ENCODE measurements at regions not wholly inside any gene's neighbourhood (a gene's known extent, or its start where the extent isn't known, plus 50 kb on each side); places are given as distances from the start of the nearest gene placed in this dataset.

DNA sequence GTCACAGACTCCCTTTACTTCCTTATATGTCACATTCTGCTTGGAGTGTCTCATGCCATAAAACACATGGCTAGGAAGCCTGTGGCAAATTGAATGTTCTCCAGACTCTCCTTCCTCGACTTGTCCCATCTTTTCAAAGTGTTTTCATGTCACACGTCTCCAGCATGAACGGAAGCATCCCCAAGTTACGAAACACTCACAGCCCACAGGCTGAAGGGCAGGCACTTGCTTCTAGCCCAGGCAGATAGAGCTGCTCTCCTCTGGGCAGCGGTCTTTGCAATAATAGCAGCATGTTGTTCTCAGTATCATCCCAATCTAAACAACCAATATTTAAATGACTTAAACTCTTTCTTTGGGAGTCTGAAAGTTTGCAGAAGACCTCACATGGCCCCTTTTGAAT, 85.3 kb upstream of the ADAMTS9 start:
- DNase-seq (ENCODE audit: extremely low spot score), result no peak
- H3K27me3 ChIP-seq, result no peaks in the 10 kb centered on the region
- 74% methylated on average over 5 of the region's 5 CpGs for WGBS
- H3K4me1 ChIP-seq, result peaks cover 0 to 11% (median 7%) of the 10 kb centered on the region in 4 donors
- intact Hi-C loops (cut with DNase I), result no loop called here
- no peak overlapping the region for H3K4me3 ChIP-seq
- TF ChIP-seq, protein P1, sequence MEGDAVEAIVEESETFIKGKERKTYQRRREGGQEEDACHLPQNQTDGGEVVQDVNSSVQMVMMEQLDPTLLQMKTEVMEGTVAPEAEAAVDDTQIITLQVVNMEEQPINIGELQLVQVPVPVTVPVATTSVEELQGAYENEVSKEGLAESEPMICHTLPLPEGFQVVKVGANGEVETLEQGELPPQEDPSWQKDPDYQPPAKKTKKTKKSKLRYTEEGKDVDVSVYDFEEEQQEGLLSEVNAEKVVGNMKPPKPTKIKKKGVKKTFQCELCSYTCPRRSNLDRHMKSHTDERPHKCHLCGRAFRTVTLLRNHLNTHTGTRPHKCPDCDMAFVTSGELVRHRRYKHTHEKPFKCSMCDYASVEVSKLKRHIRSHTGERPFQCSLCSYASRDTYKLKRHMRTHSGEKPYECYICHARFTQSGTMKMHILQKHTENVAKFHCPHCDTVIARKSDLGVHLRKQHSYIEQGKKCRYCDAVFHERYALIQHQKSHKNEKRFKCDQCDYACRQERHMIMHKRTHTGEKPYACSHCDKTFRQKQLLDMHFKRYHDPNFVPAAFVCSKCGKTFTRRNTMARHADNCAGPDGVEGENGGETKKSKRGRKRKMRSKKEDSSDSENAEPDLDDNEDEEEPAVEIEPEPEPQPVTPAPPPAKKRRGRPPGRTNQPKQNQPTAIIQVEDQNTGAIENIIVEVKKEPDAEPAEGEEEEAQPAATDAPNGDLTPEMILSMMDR (IDR thresholded peaks at IDR 0.05), result no peak
- TF ChIP-seq POLR2A (IDR thresholded peaks at IDR 0.05; ENCODE audit: low read depth) (no peak), EP300 (IDR thresholded peaks at IDR 0.05) (no peak), POLR2AphosphoS5 (IDR thresholded peaks at IDR 0.05) (no peak)
- peaks cover 0 to 6% (median 0%) of the 10 kb centered on the region in 4 donors for H3K36me3 ChIP-seq
- no peak overlapping the region for H3K27ac ChIP-seq (replicated peaks in 1 of 4)
- H3K9me3 ChIP-seq, result no peaks in the 10 kb centered on the region

DNA sequence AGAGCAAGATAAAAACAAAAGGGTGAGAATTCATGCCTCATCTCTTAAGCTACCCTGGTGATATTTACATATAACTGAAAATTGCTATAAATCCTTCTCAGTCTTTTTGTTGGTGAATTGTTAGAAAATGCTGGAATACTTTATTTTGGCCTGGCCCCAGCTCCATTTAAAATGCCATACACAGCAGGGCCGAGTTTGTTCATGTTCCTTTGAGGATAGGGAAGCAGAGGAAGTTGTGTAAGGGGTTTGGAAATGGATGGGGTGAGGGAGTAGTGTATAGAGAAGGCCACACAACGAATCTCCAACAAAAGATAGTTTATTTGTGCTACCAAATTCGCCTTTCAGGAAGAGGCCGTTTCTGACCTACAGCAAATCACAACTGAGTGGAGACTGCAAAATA, 78.6 kb upstream of the ADAMTS9 start:
- H3K9me3 ChIP-seq, result no peaks in the 10 kb centered on the region
- TF ChIP-seq POLR2AphosphoS5 (IDR thresholded peaks at IDR 0.05), result no peak
- TF ChIP-seq EP300 (IDR thresholded peaks at IDR 0.05), result no peak
- TF ChIP-seq POLR2A (IDR thresholded peaks at IDR 0.05; ENCODE audit: low read depth), result no peak
- TF ChIP-seq, protein P1 (IDR thresholded peaks at IDR 0.05), result no peak
- DNase-seq (ENCODE audit: extremely low spot score), result no peak
- no peaks in the 10 kb centered on the region for H3K27me3 ChIP-seq
- no peak overlapping the region for H3K4me3 ChIP-seq
- no peak overlapping the region for H3K27ac ChIP-seq (replicated peaks in 1 of 4)
- no peaks in the 10 kb centered on the region for H3K36me3 ChIP-seq
- 70% methylated on average over 4 of the region's 4 CpGs for WGBS
- intact Hi-C loops (cut with DNase I), result no loop called here
- H3K4me1 ChIP-seq, result peaks cover 8 to 37% (median 29%) of the 10 kb centered on the region in 4 donors

DNA sequence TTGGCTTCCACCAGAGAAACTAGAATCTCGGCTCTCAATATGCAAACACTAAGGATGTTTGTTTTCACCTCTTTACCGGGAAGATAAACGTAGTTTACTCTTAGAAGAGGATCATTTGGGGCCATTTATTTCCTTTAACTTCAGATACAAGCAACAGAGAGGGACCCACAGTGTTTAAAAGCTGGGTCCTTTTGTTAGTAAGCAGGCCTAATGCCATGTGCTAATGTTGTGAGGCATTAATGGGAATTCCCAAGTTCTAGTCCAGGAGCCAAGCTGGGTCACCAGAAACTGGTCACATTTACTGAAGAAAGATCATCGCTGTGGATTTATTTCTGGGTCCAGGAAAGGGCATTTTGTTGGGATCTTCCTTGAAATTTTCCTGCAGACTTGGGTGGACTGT, 78.1 kb upstream of the ADAMTS9 start:
- H3K4me1 ChIP-seq, result peaks cover 10 to 42% (median 34%) of the 10 kb centered on the region in 4 donors
- DNase-seq (ENCODE audit: extremely low spot score), result no peak
- H3K9me3 ChIP-seq, result no peaks in the 10 kb centered on the region
- H3K4me3 ChIP-seq, result no peak overlapping the region
- H3K36me3 ChIP-seq, result no peaks in the 10 kb centered on the region
- intact Hi-C loops (cut with DNase I), result no loop called here
- no peak for TF ChIP-seq POLR2AphosphoS5 (IDR thresholded peaks at IDR 0.05)
- TF ChIP-seq POLR2A (IDR thresholded peaks at IDR 0.05; ENCODE audit: low read depth), result no peak
- TF ChIP-seq, protein P1 (IDR thresholded peaks at IDR 0.05), result no peak
- no peak for TF ChIP-seq EP300 (IDR thresholded peaks at IDR 0.05)
- no peaks in the 10 kb centered on the region for H3K27me3 ChIP-seq
- no peak overlapping the region for H3K27ac ChIP-seq (replicated peaks in 1 of 4)
- 82% methylated on average over 4 of the region's 4 CpGs for WGBS

DNA sequence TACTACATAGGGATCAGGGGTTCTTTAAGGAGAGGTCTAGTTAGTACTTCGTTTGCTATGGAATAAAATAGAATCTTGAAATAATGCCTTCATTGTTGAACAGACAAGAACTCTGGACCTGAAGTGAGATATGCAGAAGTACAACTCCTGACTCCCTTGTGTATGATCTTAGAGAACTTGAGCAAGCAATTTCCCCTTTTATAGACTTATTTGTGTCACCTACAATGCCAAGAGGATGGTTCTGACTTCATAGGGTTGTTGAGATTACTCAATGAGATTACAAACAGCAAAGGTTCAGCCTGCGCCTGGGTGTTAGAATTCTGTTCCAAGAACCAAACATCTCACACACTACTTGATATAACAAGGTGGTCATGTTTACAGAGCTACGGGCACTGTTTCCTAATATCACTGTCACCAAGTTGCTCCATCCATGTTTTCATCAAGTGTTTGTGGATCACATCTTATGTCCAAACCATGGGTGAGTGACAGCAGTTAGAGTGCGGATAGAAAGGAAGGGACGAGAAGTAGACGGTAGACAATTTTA, 76.7 kb upstream of the ADAMTS9 start:
- intact Hi-C loops (cut with DNase I), result no loop called here
- Histone ChIP-seq H3K4me3 (no peak overlapping the region), H3K4me1 (peaks cover 22 to 55% (median 47%) of the 10 kb centered on the region in 4 donors), H3K36me3 (no peaks in the 10 kb centered on the region), H3K27ac (replicated peaks in 1 of 4) (no peak overlapping the region), H3K9me3 (no peaks in the 10 kb centered on the region), H3K27me3 (no peaks in the 10 kb centered on the region)
- WGBS, result 80% methylated on average over 6 of the region's 6 CpGs
- no peak for DNase-seq (ENCODE audit: extremely low spot score)
- TF ChIP-seq POLR2A (IDR thresholded peaks at IDR 0.05; ENCODE audit: low read depth), result no peak
- no peak for TF ChIP-seq EP300 (IDR thresholded peaks at IDR 0.05)
- TF ChIP-seq POLR2AphosphoS5 (IDR thresholded peaks at IDR 0.05), result no peak
- TF ChIP-seq, protein P1 (IDR thresholded peaks at IDR 0.05), result no peak

DNA sequence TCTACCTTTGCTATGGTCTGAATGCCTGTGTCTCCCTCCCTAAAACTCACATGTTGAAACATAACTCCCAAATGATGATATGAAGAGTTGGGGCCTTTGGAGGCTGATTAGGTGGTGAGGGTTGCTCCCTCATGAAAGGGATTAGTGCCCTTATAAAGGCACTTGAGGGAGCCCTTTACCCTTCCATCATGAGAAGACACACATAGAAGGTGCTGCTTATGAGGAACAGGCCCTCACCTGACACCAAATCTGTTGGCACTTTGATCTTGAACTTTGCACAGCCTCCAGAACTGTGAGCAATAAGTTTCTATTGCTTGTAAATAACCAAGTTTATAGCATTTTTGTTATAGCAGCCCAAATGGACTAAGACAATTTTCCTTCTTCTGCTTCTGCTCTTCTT, 76.2 kb upstream of the ADAMTS9 start:
- intact Hi-C loops (cut with DNase I), result no loop called here
- Histone ChIP-seq H3K27me3 (no peaks in the 10 kb centered on the region), H3K36me3 (no peaks in the 10 kb centered on the region), H3K9me3 (no peaks in the 10 kb centered on the region), H3K4me3 (no peak overlapping the region), H3K4me1 (peaks cover 26 to 60% (median 52%) of the 10 kb centered on the region in 4 donors), H3K27ac (replicated peaks in 1 of 4) (peak overlapping the region in 1 of 4 donors; percentile 88)
- DNase-seq (ENCODE audit: extremely low spot score), result no peak
- no peak for TF ChIP-seq EP300 (IDR thresholded peaks at IDR 0.05)
- TF ChIP-seq, protein P1 (IDR thresholded peaks at IDR 0.05), result no peak
- no peak for TF ChIP-seq POLR2AphosphoS5 (IDR thresholded peaks at IDR 0.05)
- no peak for TF ChIP-seq POLR2A (IDR thresholded peaks at IDR 0.05; ENCODE audit: low read depth)
